ENCODE measurements at regions not wholly inside any gene's neighbourhood (a gene's known extent, or its start where the extent isn't known, plus 50 kb on each side); places are given as distances from the start of the nearest gene placed in this dataset.

GRCh38 chr3:168436245-168436724 lies 340.6 kb upstream of the GOLIM4 start (continued):
- no peak for TF ChIP-seq CTCF (conservative IDR thresholded peaks at IDR 0.05; ENCODE audit: low read depth in 2 of 2)
- no peak for TF ChIP-seq JUNB (IDR thresholded peaks at IDR 0.05; ENCODE audit: unreplicated experiment)
- no peak for TF ChIP-seq ZNF114 (CRISPR knock-in tag; IDR thresholded peaks at IDR 0.05)
- no peak for TF ChIP-seq EZH2phosphoT487 (IDR thresholded peaks at IDR 0.05; ENCODE audit: unreplicated experiment)
- TF ChIP-seq POLR2AphosphoS5 (IDR thresholded peaks at IDR 0.05; ENCODE audit: low read depth), result no peak

- H3K79me2 ChIP-seq (replicated peaks; ENCODE audit: insufficient read depth), result no peaks in the 10 kb centered on the region
- Mint-ChIP-seq H3K27me3 (ENCODE audit: insufficient read depth, low read depth, poor library complexity) (no peaks in the 10 kb centered on the region), H3K36me3 (ENCODE audit: low read depth) (no peaks in the 10 kb centered on the region), H3K27ac (no peak overlapping the region), H3K4me3 (no peak overlapping the region), H3K4me1 (peaks cover 16% of the 10 kb centered on the region; the same call in 2 of the 3 replicates), H3K9me3 (no peaks in the 10 kb centered on the region)
- H3K4me3 ChIP-seq, result no peak overlapping the region
- DNase-seq (ENCODE audit: low spot score), result no peak
- H3K9me2 ChIP-seq (ENCODE audit: insufficient read depth), result no peaks in the 10 kb centered on the region
- no peaks in the 10 kb centered on the region for H4K20me1 ChIP-seq (replicated peaks; ENCODE audit: insufficient read depth)
- no peaks in the 10 kb centered on the region for H3K36me3 ChIP-seq (ENCODE audit: insufficient read depth)
- H3F3A ChIP-seq (replicated peaks; ENCODE audit: low read depth), result no peaks in the 10 kb centered on the region
- no peak overlapping the region for H2AFZ ChIP-seq
- H3K27ac ChIP-seq (ENCODE audit: low read depth), result no peak overlapping the region
- ATAC-seq, result no peak
- peaks cover 6% of the 10 kb centered on the region for H3K4me1 ChIP-seq (ENCODE audit: insufficient read depth)
- no peak overlapping the region for H3K4me2 ChIP-seq
- TF ChIP-seq ZNF114 (CRISPR knock-in tag; IDR thresholded peaks at IDR 0.05) (no peak), ETS1 (IDR thresholded peaks at IDR 0.05) (no peak), ZNF462 (CRISPR knock-in tag; IDR thresholded peaks at IDR 0.05) (no peak), CTCF (conservative IDR thresholded peaks at IDR 0.05; ENCODE audit: low read depth in 2 of 2) (no peak), ZNF331 (CRISPR knock-in tag; IDR thresholded peaks at IDR 0.05; ENCODE audit: low read depth) (no peak), CREB1 (CRISPR knock-in tag; IDR thresholded peaks at IDR 0.05; ENCODE audit: low read depth) (no peak), NANOG (IDR thresholded peaks at IDR 0.05; ENCODE audit: borderline replicate concordance) (no peak), POLR2AphosphoS5 (IDR thresholded peaks at IDR 0.05; ENCODE audit: low read depth) (no peak), JUNB (IDR thresholded peaks at IDR 0.05; ENCODE audit: unreplicated experiment) (no peak)
- H3K27me3 ChIP-seq (ENCODE audit: insufficient read depth), result no peaks in the 10 kb centered on the region
These were observed 335.8 kb upstream of the GOLIM4 start for GRCh38 chr3:168431491-168431890.

Measured in GM23338 (cell line).